WERI-Rb-1 (cell line): ENCODE measurements at regions not wholly inside any gene's neighbourhood (a gene's known extent, or its start where the extent isn't known, plus 50 kb on each side); places are given as distances from the start of the nearest gene placed in this dataset.

Experiments used
- DNase-seq: peaks from one replicate; pipeline ENCODE4 v3.0.0-alpha.2; 2020
- H3K27ac ChIP-seq: fragments of 250-450 bp; sonication (Bioruptor Pico); 2 replicates; pipeline ENCODE4 v1.5.1; 2020; ENCODE audit warnings: mild to moderate bottlenecking, moderate library complexity
- H3K27me3 ChIP-seq: fragments of 250-450 bp; sonication (Bioruptor Pico); 2 replicates; pipeline ENCODE4 v1.5.1; 2021; ENCODE audit warnings: mild to moderate bottlenecking, low read depth, moderate library complexity; ENCODE audit not compliant: insufficient read depth, severe bottlenecking
- H3K36me3 ChIP-seq: fragments of 250-450 bp; sonication (Bioruptor Pico); 2 replicates; pipeline ENCODE4 v1.5.1; 2020; ENCODE audit warnings: mild to moderate bottlenecking, moderate library complexity
- H3K4me3 ChIP-seq: 2 replicates; pipeline ENCODE4 v1.5.1; 2011; ENCODE audit warnings: low read depth, mild to moderate bottlenecking, control low read depth, low read length
- H3K9me3 ChIP-seq: fragments of 250-450 bp; sonication (Bioruptor Pico); 2 replicates; pipeline ENCODE4 v1.5.1; 2021; ENCODE audit warnings: mild to moderate bottlenecking, moderate library complexity; ENCODE audit not compliant: severe bottlenecking
- TF ChIP-seq, protein P1 (sequence below): IDR thresholded peaks from 2 replicates; pipeline ENCODE4 v1.5.1; 2011; ENCODE audit warnings: low read depth, mild to moderate bottlenecking, control low read depth, inconsistent platforms, low read length

- H3K36me3 ChIP-seq = no peaks in the 10 kb centered on the region
- DNase-seq = no peak
- H3K27me3 ChIP-seq = no peaks in the 10 kb centered on the region
- no peaks in the 10 kb centered on the region for H3K9me3 ChIP-seq
- no peak overlapping the region for H3K4me3 ChIP-seq
- no peak overlapping the region for H3K27ac ChIP-seq
- TF ChIP-seq, protein P1, sequence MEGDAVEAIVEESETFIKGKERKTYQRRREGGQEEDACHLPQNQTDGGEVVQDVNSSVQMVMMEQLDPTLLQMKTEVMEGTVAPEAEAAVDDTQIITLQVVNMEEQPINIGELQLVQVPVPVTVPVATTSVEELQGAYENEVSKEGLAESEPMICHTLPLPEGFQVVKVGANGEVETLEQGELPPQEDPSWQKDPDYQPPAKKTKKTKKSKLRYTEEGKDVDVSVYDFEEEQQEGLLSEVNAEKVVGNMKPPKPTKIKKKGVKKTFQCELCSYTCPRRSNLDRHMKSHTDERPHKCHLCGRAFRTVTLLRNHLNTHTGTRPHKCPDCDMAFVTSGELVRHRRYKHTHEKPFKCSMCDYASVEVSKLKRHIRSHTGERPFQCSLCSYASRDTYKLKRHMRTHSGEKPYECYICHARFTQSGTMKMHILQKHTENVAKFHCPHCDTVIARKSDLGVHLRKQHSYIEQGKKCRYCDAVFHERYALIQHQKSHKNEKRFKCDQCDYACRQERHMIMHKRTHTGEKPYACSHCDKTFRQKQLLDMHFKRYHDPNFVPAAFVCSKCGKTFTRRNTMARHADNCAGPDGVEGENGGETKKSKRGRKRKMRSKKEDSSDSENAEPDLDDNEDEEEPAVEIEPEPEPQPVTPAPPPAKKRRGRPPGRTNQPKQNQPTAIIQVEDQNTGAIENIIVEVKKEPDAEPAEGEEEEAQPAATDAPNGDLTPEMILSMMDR = no peak
These were observed 192.2 kb downstream of the MID1IP1 start for GRCh38 chrX:38993500-38993899.

DNA sequence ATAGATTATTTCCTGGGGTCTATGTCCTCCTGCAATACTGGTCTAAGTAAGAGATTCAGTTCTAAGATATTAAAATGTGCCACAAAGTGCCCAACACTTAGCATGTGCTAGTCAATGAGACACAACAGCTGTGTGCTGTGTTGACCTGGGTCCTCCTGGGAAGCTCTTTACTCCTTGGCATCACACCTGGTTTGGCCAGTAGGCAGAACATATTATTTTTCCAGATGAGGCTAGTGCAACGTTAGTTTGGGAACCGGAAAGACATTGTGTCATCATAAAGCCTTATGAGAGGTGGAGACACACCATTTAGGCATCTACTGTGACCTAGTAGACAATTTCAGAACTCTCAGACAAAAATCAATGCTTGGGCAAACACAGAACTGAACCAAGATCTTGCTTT is 197.8 kb downstream of the MID1IP1 start:
- H3K9me3 ChIP-seq = no peaks in the 10 kb centered on the region
- no peak overlapping the region for H3K4me3 ChIP-seq
- no peak for DNase-seq
- TF ChIP-seq, protein P1 = no peak
- H3K27ac ChIP-seq = no peak overlapping the region
- H3K36me3 ChIP-seq = no peaks in the 10 kb centered on the region
- peaks cover 5% of the 10 kb centered on the region for H3K27me3 ChIP-seq

DNA sequence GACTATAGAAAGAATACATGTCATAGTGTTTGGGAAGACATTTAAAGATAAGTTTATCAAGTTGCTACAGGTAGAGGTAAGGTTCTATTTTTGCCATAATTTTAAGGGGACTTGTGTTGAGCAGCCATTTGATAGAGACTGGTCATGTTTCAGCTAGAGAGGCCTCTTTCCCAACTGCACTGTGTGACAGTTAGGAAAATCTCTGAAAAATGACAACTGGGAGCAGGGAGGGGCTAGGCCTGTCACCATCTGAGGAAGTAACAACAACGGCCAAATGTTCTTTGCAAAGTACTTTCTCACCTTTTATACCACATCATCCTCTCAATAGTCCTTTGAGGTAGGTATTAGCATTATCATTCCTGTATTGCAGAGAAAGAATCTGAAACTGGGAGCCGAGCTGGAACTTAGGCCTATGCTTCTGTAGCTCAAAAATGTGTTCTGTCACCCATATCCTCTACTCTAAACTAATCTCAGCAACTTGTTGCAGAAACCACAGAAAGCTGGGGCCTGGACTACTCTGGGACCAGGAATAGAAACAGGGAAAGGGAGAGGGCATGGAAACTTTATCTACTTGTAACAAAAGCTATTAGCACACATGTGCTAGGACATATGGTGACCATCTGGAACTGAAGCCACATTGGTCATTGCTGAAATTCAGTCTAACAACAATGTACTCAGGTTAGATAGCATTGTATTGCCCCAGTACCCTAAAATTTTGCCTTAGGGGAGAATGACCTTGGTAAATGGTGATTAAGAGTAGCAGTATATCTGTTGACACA is 198.9 kb downstream of the MID1IP1 start:
- DNase-seq = no peak
- H3K27me3 ChIP-seq = peaks cover 5% of the 10 kb centered on the region
- TF ChIP-seq, protein P1 = no peak
- H3K36me3 ChIP-seq = no peaks in the 10 kb centered on the region
- H3K9me3 ChIP-seq = no peaks in the 10 kb centered on the region
- H3K27ac ChIP-seq = no peak overlapping the region; the same call in 1 of the 2 replicates
- no peak overlapping the region for H3K4me3 ChIP-seq

GRCh38 chrX:39000802-39001201 is 199.5 kb downstream of the MID1IP1 start:
- Histone ChIP-seq H3K36me3 (no peaks in the 10 kb centered on the region), H3K27me3 (peaks cover 5% of the 10 kb centered on the region), H3K27ac (no peak overlapping the region), H3K4me3 (no peak overlapping the region), H3K9me3 (no peaks in the 10 kb centered on the region)
- TF ChIP-seq, protein P1 = no peak
- DNase-seq = no peak

DNA sequence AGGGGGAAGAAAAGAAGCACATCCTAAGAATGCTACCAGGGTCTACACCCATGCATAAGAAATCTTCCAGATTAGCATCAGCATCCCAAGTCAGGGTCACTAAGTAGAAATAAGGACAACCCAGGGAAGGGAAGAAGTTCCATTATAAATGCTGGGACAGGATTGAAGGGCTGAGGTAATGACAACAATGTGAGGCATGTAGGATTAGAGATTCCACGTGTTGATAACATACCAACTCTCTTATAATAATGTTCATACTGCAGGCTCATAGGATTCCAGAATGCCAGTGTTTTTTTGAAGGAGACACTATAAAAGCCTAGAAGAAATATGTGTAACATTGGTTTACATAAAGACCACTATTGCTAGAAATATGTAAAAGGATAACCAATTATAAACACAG is 201.2 kb downstream of the MID1IP1 start:
- peaks cover 5% of the 10 kb centered on the region for H3K27me3 ChIP-seq
- no peaks in the 10 kb centered on the region for H3K36me3 ChIP-seq
- H3K4me3 ChIP-seq = no peak overlapping the region
- TF ChIP-seq, protein P1 = no peak
- no peak for DNase-seq
- H3K27ac ChIP-seq = no peak overlapping the region
- no peaks in the 10 kb centered on the region for H3K9me3 ChIP-seq

DNA sequence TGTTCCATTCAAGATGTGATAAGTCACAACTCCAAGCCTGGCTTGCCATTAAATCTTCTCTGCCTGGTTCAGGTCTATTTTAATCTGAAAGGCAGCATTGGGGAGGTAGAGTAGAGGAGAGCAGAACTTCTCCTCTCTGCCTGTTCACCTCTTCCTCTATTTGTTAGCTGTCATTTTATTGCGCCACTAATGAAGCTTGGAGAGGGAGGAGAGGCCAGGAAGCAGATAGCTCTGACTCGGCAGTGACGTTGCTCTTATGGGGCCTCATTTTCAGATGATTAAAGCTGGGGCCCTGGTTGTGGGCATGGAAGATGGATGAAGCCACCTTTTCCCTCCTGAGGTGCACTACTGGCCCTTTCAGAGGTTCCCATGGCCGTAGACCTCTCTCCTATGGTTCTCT is 207.3 kb downstream of the MID1IP1 start:
- Histone ChIP-seq H3K4me3 (no peak overlapping the region), H3K27me3 (no peaks in the 10 kb centered on the region), H3K9me3 (no peaks in the 10 kb centered on the region), H3K27ac (no peak overlapping the region), H3K36me3 (no peaks in the 10 kb centered on the region)
- TF ChIP-seq, protein P1 = no peak
- DNase-seq = no peak
